Kidney capillary endothelial cell (primary cell): ENCODE measurements at regions not wholly inside any gene's neighbourhood (a gene's known extent, or its start where the extent isn't known, plus 50 kb on each side); places are given as distances from the start of the nearest gene placed in this dataset.

Source experiments
- DNase-seq: peaks from one replicate; pipeline ENCODE4 v3.0.0-alpha.2; 2018; ENCODE audit warnings: low spot score

DNA sequence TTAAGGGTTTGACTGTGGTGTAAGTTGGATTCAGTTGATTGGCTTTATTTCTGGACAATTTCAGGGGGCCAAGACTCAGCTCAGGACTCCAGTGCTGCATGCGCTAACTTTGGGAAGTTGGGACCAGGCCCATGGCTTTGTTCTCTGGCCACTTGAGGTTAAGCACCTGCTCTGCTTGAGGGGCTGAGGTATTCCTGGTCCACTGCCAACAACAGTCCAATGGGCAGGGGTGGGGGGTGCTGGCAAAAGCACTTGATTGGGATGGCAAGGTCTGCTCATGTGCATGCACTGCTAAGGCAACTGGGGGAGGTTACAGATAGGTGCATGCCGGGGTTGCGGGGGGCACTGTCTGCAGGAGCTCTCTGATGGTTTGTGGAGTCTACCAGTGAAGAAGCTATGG is 52.6 kb upstream of the ASB17 start:
- DNase-seq = no peak

DNA sequence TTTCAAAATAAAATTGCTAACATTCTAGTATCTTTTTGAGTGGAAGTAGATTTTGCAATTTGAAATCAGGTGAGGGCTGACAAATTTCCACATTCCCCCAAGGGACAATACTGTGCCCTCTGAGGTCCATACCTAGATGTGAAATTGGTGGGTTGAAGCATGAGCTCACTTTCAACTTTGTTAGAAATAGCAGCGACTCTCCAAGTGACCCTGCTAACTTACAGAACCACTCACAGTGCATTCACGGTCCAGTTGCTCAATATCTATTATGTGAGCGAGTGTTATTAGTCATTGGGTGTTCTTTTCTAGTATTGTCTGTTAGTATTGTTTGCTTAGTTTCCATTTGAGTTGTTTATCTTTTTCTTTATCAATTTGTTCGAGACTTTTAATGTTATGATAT is 53.6 kb upstream of the ASB17 start:
- no peak for DNase-seq

DNA sequence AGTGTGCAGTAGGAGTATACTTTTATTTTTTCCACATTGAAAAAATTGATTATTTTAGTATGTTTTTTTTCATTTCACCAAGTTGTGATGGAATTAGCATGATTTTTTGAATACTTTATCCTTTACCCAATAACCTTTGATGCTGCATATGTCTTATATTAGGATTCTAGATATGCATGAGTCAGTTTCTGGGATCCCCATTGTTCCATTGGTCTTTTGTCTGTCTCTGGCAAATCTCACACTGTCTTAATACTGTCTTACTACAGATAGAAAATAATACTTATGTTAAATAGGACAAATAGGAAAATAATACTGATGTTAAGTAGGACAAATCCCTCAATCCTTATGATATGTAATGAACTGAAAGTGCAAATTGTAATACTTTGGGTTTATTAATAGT is 54.3 kb upstream of the ASB17 start:
- no peak for DNase-seq

DNA sequence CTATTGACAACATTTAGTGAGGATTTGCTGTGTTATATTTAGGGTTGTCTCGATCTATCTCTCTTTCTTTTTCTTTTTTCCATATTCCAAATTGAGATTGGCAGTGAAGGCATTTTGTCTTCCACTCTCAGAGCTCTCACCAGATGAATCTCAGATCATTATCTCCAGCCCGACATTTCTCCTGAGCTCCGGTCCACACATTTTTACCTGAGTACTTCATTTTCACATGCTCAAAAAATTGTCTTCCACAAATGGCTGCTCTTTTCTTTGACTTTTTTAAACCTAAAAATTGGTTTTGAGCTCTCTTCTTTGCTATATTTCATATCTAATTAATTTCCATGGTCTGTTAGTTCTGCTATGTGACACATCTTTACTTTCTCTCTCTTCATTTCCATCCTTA is 56.9 kb upstream of the ASB17 start:
- DNase-seq = no peak

DNA sequence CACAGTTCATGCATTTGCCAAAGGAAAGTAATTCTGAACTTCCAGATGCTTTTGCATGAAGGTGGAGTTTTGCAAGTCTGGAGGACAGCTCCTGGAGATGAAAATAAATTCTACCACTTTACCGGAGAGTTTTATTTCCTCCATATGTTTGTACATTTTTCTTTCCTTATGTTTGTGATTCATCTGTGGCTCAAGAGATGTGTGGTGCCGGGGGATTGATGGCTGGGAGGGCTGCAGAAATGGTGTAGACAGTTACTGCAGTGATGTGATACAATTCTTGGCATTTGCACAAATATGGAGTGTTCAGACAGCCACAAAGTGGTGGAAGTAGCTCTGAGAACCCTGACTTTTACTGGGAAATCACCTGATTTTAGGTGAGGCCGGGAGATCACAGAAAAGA is 58.5 kb upstream of the ASB17 start:
- no peak for DNase-seq

DNA sequence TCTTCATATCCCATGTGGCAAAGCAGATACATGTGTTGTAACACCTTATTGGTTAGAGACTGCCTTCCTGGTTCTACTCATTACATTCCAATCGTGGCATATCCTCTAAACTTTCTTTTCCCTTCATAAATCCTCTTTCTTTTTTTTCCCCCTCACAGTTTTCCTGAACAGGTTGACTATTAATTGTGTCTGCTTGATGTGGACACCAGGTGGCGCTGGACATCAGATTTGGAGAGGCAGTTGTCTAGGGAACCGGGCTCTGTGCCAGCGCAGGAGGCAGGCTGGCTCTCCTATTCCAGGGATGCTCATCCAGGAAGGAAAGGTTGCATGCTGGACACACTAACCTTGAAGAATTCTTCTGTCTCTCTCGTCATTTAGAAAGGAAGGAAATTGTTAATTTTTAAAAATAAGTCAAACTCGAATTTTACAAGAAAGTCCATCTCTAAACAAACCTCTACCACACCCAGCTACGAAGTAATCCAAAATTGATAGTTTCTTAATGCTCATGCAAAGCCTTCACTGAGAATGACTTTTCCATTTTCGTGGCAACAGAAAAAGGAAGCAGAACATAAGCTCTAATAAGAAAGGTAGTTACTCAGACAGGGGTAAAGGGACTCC is 59.4 kb upstream of the ASB17 start:
- peak; percentile 66 for DNase-seq

DNA sequence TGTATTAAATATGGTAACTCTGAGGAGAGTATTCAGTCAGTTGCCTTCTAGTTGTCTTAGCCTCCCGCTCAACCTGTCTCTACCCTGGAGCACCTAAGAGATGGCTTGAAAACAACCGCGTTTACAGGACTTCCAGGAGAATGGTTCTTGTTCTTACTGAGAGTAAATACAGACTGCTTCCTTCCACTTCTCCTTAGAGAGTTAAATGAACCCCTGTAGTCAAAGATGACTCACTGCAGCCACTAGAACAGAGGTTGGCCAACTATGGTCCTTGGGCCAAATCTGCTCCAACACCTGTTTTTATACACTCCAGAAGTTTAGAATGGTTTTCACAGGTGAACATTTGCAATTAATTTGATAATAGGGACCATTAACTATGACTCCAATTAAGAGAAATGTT is 60.1 kb upstream of the ASB17 start:
- DNase-seq = no peak

DNA sequence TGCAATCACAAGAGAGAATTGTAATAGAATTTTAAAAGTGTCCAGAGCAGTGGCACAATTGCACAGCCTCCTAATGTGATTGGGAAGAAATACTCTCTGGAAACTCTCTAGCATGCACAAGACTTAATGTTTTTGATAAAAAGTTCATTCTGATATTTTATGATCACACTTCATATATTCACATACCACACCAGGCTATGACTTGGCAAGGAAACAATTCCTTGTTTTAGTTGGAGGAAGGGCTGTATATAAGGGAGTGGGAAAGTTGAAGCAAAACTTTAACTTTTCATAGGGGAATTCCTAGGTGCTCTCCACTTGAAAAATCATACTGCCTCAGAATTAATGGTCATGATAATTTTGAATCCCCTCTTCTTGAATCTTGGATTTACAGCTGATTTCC is 61.5 kb upstream of the ASB17 start:
- DNase-seq = no peak

DNA sequence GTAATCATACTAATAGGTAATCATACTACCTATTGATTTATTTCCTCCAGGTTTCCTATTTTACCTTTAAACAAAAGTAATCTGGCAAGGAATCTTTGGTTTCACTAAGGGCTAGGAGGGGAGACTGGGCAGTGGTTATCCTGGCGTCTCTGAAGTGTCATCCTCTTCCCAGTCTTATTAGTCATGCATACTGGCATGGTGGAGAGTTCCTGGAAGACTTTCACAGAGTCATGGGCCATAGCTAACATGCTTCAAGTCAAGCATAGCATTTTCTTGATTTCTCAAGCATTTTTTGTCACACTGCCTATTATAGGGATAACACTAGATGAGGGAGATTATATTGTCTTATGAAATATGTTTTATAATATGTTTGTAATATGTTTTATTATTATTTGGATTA is 64.0 kb upstream of the ASB17 start:
- peak; percentile 6 for DNase-seq

DNA sequence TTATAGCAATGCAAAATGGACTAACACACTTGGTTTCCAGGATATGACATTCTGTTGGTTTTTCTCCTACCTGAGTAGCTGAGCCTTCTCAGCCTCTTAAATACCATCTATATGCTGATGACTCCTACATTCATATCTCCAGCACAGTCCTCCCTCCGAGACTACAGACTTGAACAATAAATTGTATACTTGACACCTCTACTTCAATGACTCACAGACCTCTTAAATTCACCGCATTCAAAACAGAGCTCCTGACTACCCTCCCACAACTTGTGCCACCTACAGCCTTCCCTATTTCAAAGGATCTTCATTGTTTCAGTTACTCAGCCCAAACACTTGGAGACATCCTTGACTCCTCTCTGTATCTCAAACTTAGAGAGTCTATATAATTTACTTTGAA is 66.8 kb upstream of the ASB17 start:
- no peak for DNase-seq

DNA sequence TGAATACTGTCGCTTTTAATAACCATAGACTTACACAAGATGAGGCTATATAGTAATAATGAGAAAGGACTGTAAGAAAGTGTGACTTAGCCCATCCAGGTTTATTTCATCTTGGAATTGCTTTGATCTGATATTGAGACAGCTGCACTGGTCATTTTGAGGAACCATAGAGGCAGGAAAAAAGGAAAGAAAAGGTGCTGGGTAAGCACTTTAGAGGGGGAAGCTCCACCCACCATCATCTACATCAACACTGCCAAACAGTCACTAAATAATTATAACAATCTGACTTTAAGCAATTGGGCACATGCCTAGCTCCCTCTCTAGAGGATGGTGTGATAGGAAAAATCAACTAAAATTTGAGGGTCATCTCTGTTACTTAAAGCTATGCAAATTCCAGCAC is 70.6 kb upstream of the ST6GALNAC3 start:
- no peak for DNase-seq

DNA sequence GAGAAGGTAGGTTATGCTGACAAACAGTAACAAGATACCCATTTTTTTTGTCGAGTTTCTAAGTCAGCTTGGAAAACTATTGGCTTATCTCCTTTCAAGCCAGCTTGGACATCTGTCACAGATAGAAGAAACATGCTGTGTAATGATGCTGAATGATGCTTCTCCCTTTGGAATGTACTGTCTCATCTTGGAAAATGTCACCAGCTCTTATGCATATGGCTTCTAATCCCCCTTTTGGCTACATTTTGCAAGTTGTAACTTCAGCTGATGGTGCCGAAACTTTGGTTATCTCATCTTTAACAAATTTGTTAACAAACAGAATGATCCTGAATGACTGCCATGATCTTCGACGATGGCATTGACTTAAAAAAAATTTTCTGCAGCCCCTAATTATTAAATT is 68.8 kb upstream of the ST6GALNAC3 start:
- no peak for DNase-seq

DNA sequence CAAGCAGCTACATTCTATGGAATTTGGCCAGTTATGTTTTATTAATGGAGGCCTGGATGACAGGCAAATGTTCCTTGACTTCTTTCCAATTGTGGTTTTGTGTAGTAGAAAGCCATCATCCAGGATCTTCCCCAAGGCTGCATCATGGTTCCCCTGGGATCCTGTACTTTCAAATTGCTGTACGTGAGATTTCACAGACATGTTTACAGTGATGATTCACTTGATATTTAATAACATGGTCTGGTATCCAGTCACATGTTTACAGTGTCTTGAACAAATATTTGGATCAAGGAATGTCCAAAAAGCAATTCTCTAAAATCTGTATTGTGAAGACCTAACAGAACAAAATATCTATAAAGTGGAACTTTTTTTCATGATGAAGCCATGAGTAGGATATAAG is 68.3 kb upstream of the ST6GALNAC3 start:
- no peak for DNase-seq

DNA sequence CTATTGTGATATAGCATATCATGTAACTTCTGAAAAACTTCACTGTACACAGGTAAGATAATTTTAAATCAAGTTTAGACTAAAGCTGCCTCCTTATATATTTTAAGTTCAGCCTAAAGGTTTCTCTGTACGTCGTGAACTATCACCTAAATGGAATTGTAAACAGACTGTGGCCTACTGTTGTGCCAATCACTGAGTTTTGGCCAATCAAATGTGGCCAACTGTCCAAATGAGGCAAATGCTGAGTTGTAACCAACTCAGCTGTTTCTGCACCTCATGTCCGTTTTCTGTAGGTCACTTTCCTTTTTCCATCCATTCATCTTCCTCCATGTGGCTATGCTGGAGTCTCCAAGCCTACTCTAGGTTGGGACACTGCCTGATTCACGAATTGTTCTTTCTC is 63.7 kb upstream of the ST6GALNAC3 start:
- DNase-seq = no peak

DNA sequence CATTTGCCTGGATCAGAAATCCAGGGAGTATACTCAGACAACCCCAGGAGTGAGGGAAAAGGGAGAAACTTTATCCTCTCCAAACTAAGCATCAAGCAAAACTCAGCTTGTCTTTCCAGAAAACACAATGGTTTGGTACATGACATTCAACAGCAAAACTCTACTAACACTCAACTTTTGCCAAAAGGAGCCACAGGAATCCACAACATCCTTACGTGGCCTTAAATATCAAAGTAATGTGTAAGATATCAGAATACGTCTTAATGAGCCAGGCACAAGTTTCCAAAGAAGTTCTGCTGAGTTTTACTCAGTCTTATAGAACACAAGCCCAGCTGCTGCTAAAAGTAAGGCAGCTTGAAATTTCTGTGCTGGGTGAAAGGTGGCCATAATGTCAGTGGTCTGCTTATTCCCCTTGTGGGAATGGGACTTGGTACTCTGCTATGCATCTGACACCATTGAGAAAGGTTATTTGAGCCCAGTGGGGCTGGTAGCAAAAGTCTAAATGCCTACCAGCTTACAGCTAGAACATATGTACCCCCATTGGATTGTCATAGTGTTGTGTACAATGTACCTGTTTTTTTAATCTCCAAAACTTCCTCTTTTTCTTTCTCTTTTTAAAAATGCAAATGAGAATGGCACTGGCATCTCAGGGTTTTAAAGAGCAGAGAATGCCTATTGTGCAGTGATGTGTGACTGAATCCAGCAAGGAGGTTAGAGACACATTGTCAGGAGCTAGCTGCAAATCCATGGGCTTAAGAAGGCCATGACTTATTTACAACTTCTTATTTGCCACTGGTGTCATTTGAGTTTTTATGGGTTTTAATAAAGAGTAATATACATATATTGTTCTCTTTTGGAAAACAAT is 62.0 kb upstream of the ST6GALNAC3 start:
- no peak for DNase-seq

DNA sequence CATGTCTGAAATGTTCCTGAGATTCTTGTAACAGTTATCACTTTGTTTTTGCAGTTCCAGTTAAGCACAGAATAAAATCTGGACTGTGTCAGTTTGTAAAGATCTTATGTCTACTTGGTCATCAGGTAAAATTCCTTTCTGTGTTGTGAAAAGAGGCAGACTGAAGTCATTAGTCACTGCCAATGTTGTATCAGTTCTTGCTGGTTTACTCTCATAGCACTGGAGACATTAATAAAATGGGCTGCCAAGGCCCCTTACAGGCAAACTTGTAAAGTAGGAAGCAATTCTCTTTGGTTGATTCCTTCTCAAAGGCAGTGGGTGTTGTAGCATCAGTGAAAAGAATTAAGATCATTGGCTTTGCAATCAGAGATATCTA is 61.4 kb upstream of the ST6GALNAC3 start:
- no peak for DNase-seq

DNA sequence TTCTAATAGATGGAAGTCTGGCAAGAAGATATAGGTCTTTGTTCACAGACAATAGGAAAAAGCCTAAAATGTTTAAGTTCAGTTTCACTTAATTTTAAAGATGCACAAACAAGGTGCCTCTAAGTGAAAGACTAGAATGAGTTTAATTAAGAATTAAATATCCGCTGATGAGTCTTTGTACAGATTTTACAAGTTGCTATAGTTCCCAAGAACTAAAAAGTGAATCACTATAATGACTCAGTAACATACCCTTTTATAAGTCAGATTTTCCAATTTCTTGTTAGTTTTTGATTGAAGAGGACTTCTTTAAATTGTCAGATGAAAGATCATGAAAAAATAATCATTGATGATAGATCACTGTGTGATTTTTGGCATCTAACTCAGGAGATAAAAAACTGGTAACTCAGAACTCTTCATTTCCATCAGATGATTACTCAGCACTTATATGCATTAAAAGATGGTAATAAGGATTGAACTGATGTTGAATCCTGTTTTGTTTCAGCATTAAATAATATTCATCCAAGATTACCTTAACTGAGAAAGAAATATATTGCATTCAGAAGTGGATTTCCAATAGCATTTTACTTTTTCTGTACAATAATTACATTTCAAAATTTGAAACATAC is 59.0 kb upstream of the ST6GALNAC3 start:
- no peak for DNase-seq

DNA sequence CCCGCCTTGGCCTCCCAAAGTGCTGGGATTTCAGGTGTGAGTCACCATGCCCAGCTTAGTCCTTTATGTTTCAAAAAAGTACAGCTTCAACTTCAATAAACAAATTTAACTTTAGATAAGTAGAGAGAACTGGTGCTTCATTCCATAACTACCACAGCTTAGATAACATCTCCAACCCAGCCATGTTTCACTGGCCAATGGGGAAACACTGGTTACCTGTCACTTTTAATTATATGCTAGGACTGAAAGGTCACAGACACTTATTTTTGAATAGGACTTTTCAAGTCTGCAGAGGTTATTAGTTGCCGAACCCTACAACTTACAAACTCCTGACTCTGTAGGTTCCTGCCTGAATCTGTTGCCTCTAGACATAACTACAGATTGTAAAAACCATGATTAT is 56.5 kb upstream of the ST6GALNAC3 start:
- DNase-seq = no peak

DNA sequence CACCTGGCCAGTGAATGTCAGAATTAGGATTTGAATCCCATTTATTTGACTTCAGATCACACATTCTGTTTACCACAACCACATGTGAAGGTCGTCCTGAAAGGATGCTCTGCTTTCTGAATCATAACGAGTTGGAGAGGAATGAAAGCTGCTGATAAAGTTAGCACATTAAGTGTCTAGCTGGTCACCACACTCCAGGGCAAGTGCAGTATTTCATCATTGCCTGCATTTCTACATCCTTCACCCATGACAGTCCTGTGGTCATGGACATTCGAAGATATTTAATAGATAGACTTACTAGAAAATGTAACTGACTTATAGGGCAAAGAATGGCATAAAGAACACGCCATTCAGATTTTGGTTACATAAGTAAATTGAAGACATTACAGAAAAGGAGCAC is 52.7 kb upstream of the ST6GALNAC3 start:
- DNase-seq = no peak

DNA sequence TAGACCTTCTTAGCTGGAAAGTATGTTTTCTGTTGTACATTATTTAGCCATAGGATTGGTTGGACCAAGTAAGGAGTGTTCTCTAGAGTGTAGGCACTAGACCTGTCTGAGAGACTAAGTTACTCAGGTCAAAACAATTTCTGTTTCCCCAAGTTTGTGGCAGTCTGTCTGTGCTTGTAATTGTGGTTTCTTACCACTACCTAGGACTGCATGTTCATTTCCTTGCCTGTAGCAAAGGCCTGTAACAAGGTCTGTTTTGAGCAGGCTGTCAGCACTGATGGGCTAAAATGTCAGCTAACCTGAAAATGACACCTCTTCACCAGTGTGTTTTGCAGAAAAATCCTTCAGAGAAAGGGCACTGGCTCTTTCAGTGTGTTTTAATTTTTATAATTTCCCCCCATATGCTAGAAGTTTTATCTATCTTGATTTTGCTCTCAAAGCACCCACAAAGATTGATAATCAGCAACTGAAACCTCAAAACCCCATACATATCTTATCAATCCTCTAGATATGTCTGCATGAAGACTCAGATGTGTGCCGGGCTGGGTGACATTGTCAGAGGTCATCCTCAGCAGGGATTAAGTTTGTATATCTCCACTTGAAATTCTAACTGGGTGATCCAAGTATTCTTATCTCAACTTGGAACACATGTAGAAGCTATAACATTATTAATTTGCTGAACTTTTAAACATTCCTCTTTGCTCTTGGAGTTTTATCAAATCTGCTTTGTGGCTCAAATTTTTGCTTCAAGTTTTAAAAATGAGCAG is 50.7 kb upstream of the ST6GALNAC3 start:
- no peak for DNase-seq
